ENCODE measurements at regions not wholly inside any gene's neighbourhood (a gene's known extent, or its start where the extent isn't known, plus 50 kb on each side); places are given as distances from the start of the nearest gene placed in this dataset.

- WGBS, 2 donors (ENCODE audit: extremely low coverage in 2 of 2, insufficient read length in 2 of 2, insufficient replicate concordance in 1 of 2): no CpG with 5 or more reads among the region's 6 CpGs
- Histone ChIP-seq H4K8ac (ENCODE audit: low read depth, low read length) (no peak overlapping the region), H3K4me3 (ENCODE audit: low read length in 2 of 2) (no peak overlapping the region), H3K18ac (ENCODE audit: low read length) (no peak overlapping the region), H2BK12ac (ENCODE audit: low read length) (no peak overlapping the region), H3K9ac (ENCODE audit: low read depth, low read length, poor library complexity) (no peak overlapping the region), H3K4me2 (ENCODE audit: insufficient read depth, low read length, poor library complexity, severe bottlenecking) (no peak overlapping the region), H3K27ac (replicated peaks; ENCODE audit: low read length) (no peak overlapping the region), H3K23ac (ENCODE audit: low read depth, low read length, poor library complexity) (no peak overlapping the region), H3K14ac (ENCODE audit: low read length) (no peak overlapping the region), H3K27me3 (ENCODE audit: control insufficient read depth in 3 of 3, insufficient read depth in 3 of 3, low read depth in 1 of 3, low read length in 3 of 3) (peaks cover 0 to 4% (median 0%) of the 10 kb centered on the region in 3 experiments), H2BK5ac (ENCODE audit: low read length) (no peak overlapping the region), H3K79me1 (ENCODE audit: low read depth, low read length) (no peaks in the 10 kb centered on the region), H2AFZ (ENCODE audit: low read length) (peak overlapping the region; percentile 73), H2AK5ac (ENCODE audit: low read depth, low read length) (no peak overlapping the region), H3K4ac (ENCODE audit: low read length) (no peak overlapping the region), H2BK15ac (ENCODE audit: low read length) (no peak overlapping the region), H2BK120ac (ENCODE audit: low read depth, low read length) (no peak overlapping the region), H3K4me1 (ENCODE audit: control insufficient read depth in 2 of 2, insufficient read depth in 1 of 2, low read depth in 1 of 2, low read length in 2 of 2) (peaks cover 9 to 12% of the 10 kb centered on the region in 2 donors), H3K36me3 (replicated peaks in 1 of 2; ENCODE audit: control insufficient read depth in 2 of 2, insufficient read depth in 2 of 2, low read length in 2 of 2) (no peaks in the 10 kb centered on the region), H4K91ac (ENCODE audit: low read depth, low read length, poor library complexity) (no peak overlapping the region), H3K9me3 (replicated peaks in 1 of 2; ENCODE audit: control insufficient read depth in 2 of 2, insufficient read depth in 1 of 2, low read depth in 1 of 2, low read length in 2 of 2) (peaks cover 2 to 9% of the 10 kb centered on the region in 2 donors)
- DNase-seq (ENCODE audit: low spot score): no peak
Observed at GRCh38 chr10:29926693-29927048, 132.7 kb downstream of the JCAD start.

- Histone ChIP-seq H3K4me3 (ENCODE audit: low read length in 2 of 2) (peak overlapping the region in 1 of 2 donors; percentile 7), H3K4ac (ENCODE audit: low read length) (no peak overlapping the region), H2AK5ac (ENCODE audit: low read depth, low read length) (no peak overlapping the region), H2BK15ac (ENCODE audit: low read length) (no peak overlapping the region), H4K91ac (ENCODE audit: low read depth, low read length, poor library complexity) (no peak overlapping the region), H3K79me1 (ENCODE audit: low read depth, low read length) (no peaks in the 10 kb centered on the region), H2BK5ac (ENCODE audit: low read length) (no peak overlapping the region), H3K9me3 (replicated peaks in 1 of 2; ENCODE audit: control insufficient read depth in 2 of 2, insufficient read depth in 1 of 2, low read depth in 1 of 2, low read length in 2 of 2) (peaks cover 2 to 9% of the 10 kb centered on the region in 2 donors), H3K14ac (ENCODE audit: low read length) (no peak overlapping the region), H3K9ac (ENCODE audit: low read depth, low read length, poor library complexity) (no peak overlapping the region), H3K27ac (replicated peaks; ENCODE audit: low read length) (no peak overlapping the region), H3K27me3 (ENCODE audit: control insufficient read depth in 3 of 3, insufficient read depth in 3 of 3, low read depth in 1 of 3, low read length in 3 of 3) (peaks cover 0 to 7% (median 0%) of the 10 kb centered on the region in 3 experiments), H2AFZ (ENCODE audit: low read length) (peak overlapping the region; percentile 73), H3K4me1 (ENCODE audit: control insufficient read depth in 2 of 2, insufficient read depth in 1 of 2, low read depth in 1 of 2, low read length in 2 of 2) (peaks cover 9 to 12% of the 10 kb centered on the region in 2 donors), H2BK120ac (ENCODE audit: low read depth, low read length) (no peak overlapping the region), H3K36me3 (replicated peaks in 1 of 2; ENCODE audit: control insufficient read depth in 2 of 2, insufficient read depth in 2 of 2, low read length in 2 of 2) (no peaks in the 10 kb centered on the region), H4K8ac (ENCODE audit: low read depth, low read length) (no peak overlapping the region), H3K23ac (ENCODE audit: low read depth, low read length, poor library complexity) (no peak overlapping the region), H3K18ac (ENCODE audit: low read length) (no peak overlapping the region), H3K4me2 (ENCODE audit: insufficient read depth, low read length, poor library complexity, severe bottlenecking) (no peak overlapping the region), H2BK12ac (ENCODE audit: low read length) (no peak overlapping the region)
- DNase-seq (ENCODE audit: low spot score): no peak
- no CpG with 5 or more reads among the region's 12 CpGs for WGBS, 2 donors (ENCODE audit: extremely low coverage in 2 of 2, insufficient read length in 2 of 2, insufficient replicate concordance in 1 of 2)
Observed at GRCh38 chr10:29925771-29926692, 133.4 kb downstream of the JCAD start.

GRCh38 chr10:29924436-29924835 lies 134.9 kb downstream of the JCAD start:
- Histone ChIP-seq H3K9me3 (replicated peaks in 1 of 2; ENCODE audit: control insufficient read depth in 2 of 2, insufficient read depth in 1 of 2, low read depth in 1 of 2, low read length in 2 of 2) (peaks cover 2 to 9% of the 10 kb centered on the region in 2 donors), H3K14ac (ENCODE audit: low read length) (no peak overlapping the region), H3K36me3 (replicated peaks in 1 of 2; ENCODE audit: control insufficient read depth in 2 of 2, insufficient read depth in 2 of 2, low read length in 2 of 2) (no peaks in the 10 kb centered on the region), H2AFZ (ENCODE audit: low read length) (no peak overlapping the region), H3K79me1 (ENCODE audit: low read depth, low read length) (no peaks in the 10 kb centered on the region), H2BK12ac (ENCODE audit: low read length) (no peak overlapping the region), H3K4ac (ENCODE audit: low read length) (no peak overlapping the region), H3K23ac (ENCODE audit: low read depth, low read length, poor library complexity) (no peak overlapping the region), H3K27me3 (ENCODE audit: control insufficient read depth in 3 of 3, insufficient read depth in 3 of 3, low read depth in 1 of 3, low read length in 3 of 3) (peaks cover 0 to 13% (median 0%) of the 10 kb centered on the region in 3 experiments), H2AK5ac (ENCODE audit: low read depth, low read length) (no peak overlapping the region), H4K91ac (ENCODE audit: low read depth, low read length, poor library complexity) (peak overlapping the region; percentile 46), H3K9ac (ENCODE audit: low read depth, low read length, poor library complexity) (no peak overlapping the region), H3K4me2 (ENCODE audit: insufficient read depth, low read length, poor library complexity, severe bottlenecking) (no peak overlapping the region), H3K18ac (ENCODE audit: low read length) (no peak overlapping the region), H2BK120ac (ENCODE audit: low read depth, low read length) (no peak overlapping the region), H4K8ac (ENCODE audit: low read depth, low read length) (no peak overlapping the region), H3K4me1 (ENCODE audit: control insufficient read depth in 2 of 2, insufficient read depth in 1 of 2, low read depth in 1 of 2, low read length in 2 of 2) (peaks cover 9 to 12% of the 10 kb centered on the region in 2 donors), H2BK5ac (ENCODE audit: low read length) (no peak overlapping the region), H3K4me3 (ENCODE audit: low read length in 2 of 2) (no peak overlapping the region), H3K27ac (replicated peaks; ENCODE audit: low read length) (no peak overlapping the region), H2BK15ac (ENCODE audit: low read length) (no peak overlapping the region)
- DNase-seq (ENCODE audit: low spot score): no peak
- WGBS, 2 donors (ENCODE audit: extremely low coverage in 2 of 2, insufficient read length in 2 of 2, insufficient replicate concordance in 1 of 2): no CpG with 5 or more reads among the region's 3 CpGs

GRCh38 chr10:29923416-29923965 lies 135.9 kb downstream of the JCAD start:
- no peak overlapping the region for H3K9ac ChIP-seq (ENCODE audit: low read depth, low read length, poor library complexity)
- DNase-seq (ENCODE audit: low spot score): no peak
- no peak overlapping the region for H3K27ac ChIP-seq (replicated peaks; ENCODE audit: low read length)
- H2BK15ac ChIP-seq (ENCODE audit: low read length): no peak overlapping the region
- H3K79me1 ChIP-seq (ENCODE audit: low read depth, low read length): no peaks in the 10 kb centered on the region
- no peak overlapping the region for H3K4ac ChIP-seq (ENCODE audit: low read length)
- H3K4me2 ChIP-seq (ENCODE audit: insufficient read depth, low read length, poor library complexity, severe bottlenecking): no peak overlapping the region
- no peak overlapping the region for H3K18ac ChIP-seq (ENCODE audit: low read length)
- no peak overlapping the region for H2AK5ac ChIP-seq (ENCODE audit: low read depth, low read length)
- H3K14ac ChIP-seq (ENCODE audit: low read length): no peak overlapping the region
- no peak overlapping the region for H4K8ac ChIP-seq (ENCODE audit: low read depth, low read length)
- H2BK120ac ChIP-seq (ENCODE audit: low read depth, low read length): no peak overlapping the region
- peaks cover under 1 to 6% of the 10 kb centered on the region in 2 donors for H3K9me3 ChIP-seq (replicated peaks in 1 of 2; ENCODE audit: control insufficient read depth in 2 of 2, insufficient read depth in 1 of 2, low read depth in 1 of 2, low read length in 2 of 2)
- WGBS, 2 donors (ENCODE audit: extremely low coverage in 2 of 2, insufficient read length in 2 of 2, insufficient replicate concordance in 1 of 2): no CpG with 5 or more reads among the region's 7 CpGs
- H3K36me3 ChIP-seq (replicated peaks in 1 of 2; ENCODE audit: control insufficient read depth in 2 of 2, insufficient read depth in 2 of 2, low read length in 2 of 2): no peaks in the 10 kb centered on the region
- H2BK5ac ChIP-seq (ENCODE audit: low read length): no peak overlapping the region
- no peak overlapping the region for H2AFZ ChIP-seq (ENCODE audit: low read length)
- H3K4me1 ChIP-seq (ENCODE audit: control insufficient read depth in 2 of 2, insufficient read depth in 1 of 2, low read depth in 1 of 2, low read length in 2 of 2): peaks cover 9 to 12% of the 10 kb centered on the region in 2 donors
- H3K27me3 ChIP-seq (ENCODE audit: control insufficient read depth in 3 of 3, insufficient read depth in 3 of 3, low read depth in 1 of 3, low read length in 3 of 3): peaks cover 0 to 13% (median 0%) of the 10 kb centered on the region in 3 experiments
- H4K91ac ChIP-seq (ENCODE audit: low read depth, low read length, poor library complexity): no peak overlapping the region
- H3K4me3 ChIP-seq (ENCODE audit: low read length in 2 of 2): no peak overlapping the region
- no peak overlapping the region for H2BK12ac ChIP-seq (ENCODE audit: low read length)
- H3K23ac ChIP-seq (ENCODE audit: low read depth, low read length, poor library complexity): no peak overlapping the region

All from neuronal stem cell (in vitro differentiated cells).